Hepatocyte (in vitro differentiated cells): ENCODE measurements at regions not wholly inside any gene's neighbourhood (a gene's known extent, or its start where the extent isn't known, plus 50 kb on each side); places are given as distances from the start of the nearest gene placed in this dataset.

Experiments
- CTCF ChIP-seq: fragments of 200-600 bp; sonication (generic); IDR thresholded peaks from 2 replicates; pipeline ENCODE4 v1.5.1; 2016; ENCODE audit warnings: antibody characterized with exemption, mild to moderate bottlenecking; ENCODE audit not compliant: poor library complexity
- EZH2 ChIP-seq: fragments of 200-600 bp; sonication (generic); IDR thresholded peaks from 2 replicates; pipeline ENCODE4 v1.6.1; 2016; ENCODE audit warnings: antibody characterized with exemption, mild to moderate bottlenecking, borderline replicate concordance
- EZH2phosphoT487 ChIP-seq: fragments of 200-600 bp; sonication (generic); IDR thresholded peaks from one replicate; pipeline ENCODE4 v1.6.1; 2018; ENCODE audit warnings: antibody characterized with exemption, mild to moderate bottlenecking, low read depth, moderate library complexity; ENCODE audit not compliant: unreplicated experiment, severe bottlenecking

DNA sequence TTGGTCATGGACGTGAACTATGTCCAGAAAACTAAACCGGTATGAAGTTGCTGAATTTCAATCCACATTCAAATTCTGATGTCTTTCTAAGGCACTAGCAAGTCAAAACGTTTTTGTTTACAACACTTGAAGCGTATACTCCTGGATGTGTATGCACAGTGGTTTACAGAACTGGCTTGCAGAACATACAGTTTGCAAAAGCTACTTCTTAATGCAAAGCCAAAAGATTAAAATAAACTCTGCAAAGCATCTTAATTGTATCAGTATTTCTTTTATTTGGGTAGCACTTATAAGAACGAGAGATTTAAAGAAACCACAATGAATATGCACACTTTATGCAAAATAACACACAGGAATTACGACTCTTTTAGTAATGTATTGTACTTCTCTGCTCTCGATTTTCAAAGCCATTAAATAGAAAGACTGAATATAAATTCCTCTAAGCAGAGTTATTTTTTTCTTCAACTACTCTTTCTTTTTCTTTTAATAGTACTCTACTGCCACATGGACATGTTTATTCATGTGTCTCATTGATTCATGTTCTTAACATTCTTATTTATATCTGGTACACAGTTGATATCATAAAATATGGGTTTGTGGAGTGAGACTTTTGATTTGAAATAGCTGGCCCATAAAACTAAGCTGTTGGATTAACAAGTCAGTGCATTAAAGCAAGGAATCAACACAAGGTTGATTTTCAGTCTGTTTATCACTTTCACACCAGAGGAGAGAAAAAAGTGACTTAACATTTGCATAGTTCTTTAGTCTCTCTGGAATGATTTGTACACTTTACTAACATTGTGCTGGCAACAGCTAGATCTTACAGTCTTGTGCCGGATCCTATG is 189.4 kb upstream of the STEAP4 start:
- TF ChIP-seq CTCF (no peak), EZH2phosphoT487 (no peak), EZH2 (no peak)
